ENCODE measurements at regions not wholly inside any gene's neighbourhood (a gene's known extent, or its start where the extent isn't known, plus 50 kb on each side); places are given as distances from the start of the nearest gene placed in this dataset.
A peak's percentile ranks its signal among the peaks of the same experiment; 100 is the strongest.
"Not testable (repeated sequence)": the region's sequence is repeated elsewhere in the genome, so short reads cannot be mapped to it uniquely, and the experiment has no call there.

DNA sequence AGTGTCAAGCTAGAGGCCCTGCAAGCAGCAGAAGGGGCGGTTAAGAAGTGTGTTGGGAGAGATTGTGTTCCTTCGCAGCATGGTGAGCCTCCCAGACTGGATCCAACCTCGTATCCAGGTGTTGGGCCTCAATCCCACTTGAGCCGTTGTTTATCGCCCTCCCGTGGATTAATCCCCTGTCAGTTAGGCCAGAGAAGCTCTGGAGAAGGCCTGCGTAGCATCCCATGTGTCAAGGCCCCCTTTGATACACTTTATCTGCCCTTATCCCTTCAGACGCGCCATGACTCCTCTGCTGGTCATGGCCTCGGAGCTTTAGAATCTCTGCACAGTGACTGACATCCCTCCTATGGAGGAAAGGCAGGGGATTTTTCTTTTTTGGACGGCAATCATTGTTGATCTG is 181.0 kb downstream of the ZFP64 start:
- DNase-seq (ENCODE audit: low read depth), result no peak
- no peak overlapping the region for H3K4me3 ChIP-seq (ENCODE audit: low read depth, low read length)
- TF ChIP-seq, protein P1, sequence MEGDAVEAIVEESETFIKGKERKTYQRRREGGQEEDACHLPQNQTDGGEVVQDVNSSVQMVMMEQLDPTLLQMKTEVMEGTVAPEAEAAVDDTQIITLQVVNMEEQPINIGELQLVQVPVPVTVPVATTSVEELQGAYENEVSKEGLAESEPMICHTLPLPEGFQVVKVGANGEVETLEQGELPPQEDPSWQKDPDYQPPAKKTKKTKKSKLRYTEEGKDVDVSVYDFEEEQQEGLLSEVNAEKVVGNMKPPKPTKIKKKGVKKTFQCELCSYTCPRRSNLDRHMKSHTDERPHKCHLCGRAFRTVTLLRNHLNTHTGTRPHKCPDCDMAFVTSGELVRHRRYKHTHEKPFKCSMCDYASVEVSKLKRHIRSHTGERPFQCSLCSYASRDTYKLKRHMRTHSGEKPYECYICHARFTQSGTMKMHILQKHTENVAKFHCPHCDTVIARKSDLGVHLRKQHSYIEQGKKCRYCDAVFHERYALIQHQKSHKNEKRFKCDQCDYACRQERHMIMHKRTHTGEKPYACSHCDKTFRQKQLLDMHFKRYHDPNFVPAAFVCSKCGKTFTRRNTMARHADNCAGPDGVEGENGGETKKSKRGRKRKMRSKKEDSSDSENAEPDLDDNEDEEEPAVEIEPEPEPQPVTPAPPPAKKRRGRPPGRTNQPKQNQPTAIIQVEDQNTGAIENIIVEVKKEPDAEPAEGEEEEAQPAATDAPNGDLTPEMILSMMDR (IDR thresholded peaks at IDR 0.05; ENCODE audit: low read depth, low read length, missing control alignments), result no peak

- TF ChIP-seq, protein P1 (IDR thresholded peaks at IDR 0.05; ENCODE audit: low read depth, low read length, missing control alignments), result no peak
- DNase-seq (ENCODE audit: low read depth), result no peak
- no peak overlapping the region for H3K4me3 ChIP-seq (ENCODE audit: low read depth, low read length)
Measured at GRCh38 chr20:52008874-52009273, 182.7 kb downstream of the ZFP64 start.

- TF ChIP-seq, protein P1 (IDR thresholded peaks at IDR 0.05; ENCODE audit: low read depth, low read length, missing control alignments), result no peak
- no peak overlapping the region for H3K4me3 ChIP-seq (ENCODE audit: low read depth, low read length)
- DNase-seq (ENCODE audit: low read depth), result no peak
Measured at GRCh38 chr20:52004715-52005114, 186.9 kb downstream of the ZFP64 start.

DNA sequence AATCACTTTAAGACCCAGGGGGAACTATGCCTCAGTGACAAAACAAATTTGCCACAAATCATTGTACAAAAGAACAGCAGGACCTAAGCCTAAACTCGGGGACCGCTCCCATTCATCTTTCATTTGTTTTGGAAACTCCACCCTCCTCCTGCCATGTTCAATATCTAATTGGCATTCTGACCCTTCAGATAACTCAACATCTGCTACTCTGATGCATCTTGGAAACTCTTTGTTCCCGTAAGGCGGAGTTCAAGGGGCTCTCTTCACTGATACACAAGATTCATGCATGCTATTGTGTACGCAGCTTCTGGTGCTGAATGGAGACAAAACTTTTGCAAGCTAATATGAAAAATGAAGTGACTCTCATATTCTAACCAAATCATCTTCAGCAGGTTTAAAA is 187.6 kb downstream of the ZFP64 start:
- TF ChIP-seq, protein P1 (IDR thresholded peaks at IDR 0.05; ENCODE audit: low read depth, low read length, missing control alignments), result no peak
- no peak for DNase-seq (ENCODE audit: low read depth)

DNA sequence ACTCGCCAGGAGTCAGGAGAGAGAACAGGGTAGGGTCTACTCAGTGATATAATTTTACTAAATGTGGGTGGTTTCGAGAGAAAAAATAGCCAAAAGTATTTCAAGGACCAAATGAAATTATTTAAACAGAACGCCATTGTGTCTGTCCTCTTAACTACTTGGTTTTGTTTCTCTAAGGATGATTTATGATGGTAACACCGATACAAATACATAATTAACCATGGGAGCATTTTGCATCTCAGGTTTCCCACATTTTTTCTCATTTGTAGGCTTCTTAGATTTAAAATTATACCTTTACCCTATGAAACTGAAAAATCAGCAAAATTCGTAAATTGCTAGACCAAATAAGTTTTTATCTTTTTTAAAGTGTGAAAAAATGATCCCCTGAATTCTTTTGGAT is 188.2 kb downstream of the ZFP64 start:
- no peak for DNase-seq (ENCODE audit: low read depth)
- TF ChIP-seq, protein P1 (IDR thresholded peaks at IDR 0.05; ENCODE audit: low read depth, low read length, missing control alignments), result no peak
- no peak overlapping the region for H3K4me3 ChIP-seq (ENCODE audit: low read depth, low read length)

More for the DNA sequence above, 187.6 kb downstream of the ZFP64 start:
- H3K4me3 ChIP-seq (ENCODE audit: low read depth, low read length), result no peak overlapping the region

- DNase-seq (ENCODE audit: low read depth), result no peak
- TF ChIP-seq, protein P1 (IDR thresholded peaks at IDR 0.05; ENCODE audit: low read depth, low read length, missing control alignments), result peak; percentile 5
- H3K4me3 ChIP-seq (ENCODE audit: low read depth, low read length), result no peak overlapping the region
Measured at GRCh38 chr20:52001999-52002666, 189.4 kb downstream of the ZFP64 start.

DNA sequence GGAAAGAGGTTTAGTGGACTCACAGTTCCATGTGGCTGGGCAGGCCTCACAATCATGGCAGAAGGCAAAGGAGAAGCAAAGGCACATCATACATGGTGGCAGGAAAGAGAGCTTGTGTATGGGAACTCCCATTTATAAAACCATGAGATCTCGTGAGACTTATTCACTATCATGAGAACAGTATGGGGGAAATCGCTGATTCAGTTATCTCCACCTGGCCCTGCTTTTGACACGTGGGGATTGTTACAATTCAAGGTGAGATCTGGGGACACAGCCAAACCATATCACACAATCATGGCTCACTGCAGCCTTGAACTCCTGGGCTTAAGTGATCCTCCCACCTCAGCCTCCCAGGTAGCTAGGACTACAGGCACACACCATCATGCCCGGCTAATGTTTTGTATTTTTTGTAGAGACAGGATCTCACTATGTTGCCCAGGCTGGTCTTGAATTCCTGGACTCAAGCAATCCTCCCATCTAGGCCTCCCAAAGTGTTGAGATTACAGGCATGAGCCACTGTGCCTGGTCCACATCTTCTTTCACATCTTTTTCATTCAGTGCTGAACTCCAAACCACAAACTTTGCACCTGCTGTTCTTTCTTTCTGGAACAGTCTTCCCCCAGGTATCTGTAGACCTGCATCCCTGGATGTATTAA is 194.2 kb downstream of the ZFP64 start:
- DNase-seq (ENCODE audit: low read depth); H3K4me3 ChIP-seq (ENCODE audit: low read depth, low read length): not testable (repeated sequence)
